G401.6 (cell line): ENCODE measurements at regions not wholly inside any gene's neighbourhood (a gene's known extent, or its start where the extent isn't known, plus 50 kb on each side); places are given as distances from the start of the nearest gene placed in this dataset.

Source experiments
- FAIRE-seq: peaks from 2 replicates; lab custom pipeline; 2012; peaks lifted over from hg19 to GRCh38; lab: Jason Lieb, UNC

DNA sequence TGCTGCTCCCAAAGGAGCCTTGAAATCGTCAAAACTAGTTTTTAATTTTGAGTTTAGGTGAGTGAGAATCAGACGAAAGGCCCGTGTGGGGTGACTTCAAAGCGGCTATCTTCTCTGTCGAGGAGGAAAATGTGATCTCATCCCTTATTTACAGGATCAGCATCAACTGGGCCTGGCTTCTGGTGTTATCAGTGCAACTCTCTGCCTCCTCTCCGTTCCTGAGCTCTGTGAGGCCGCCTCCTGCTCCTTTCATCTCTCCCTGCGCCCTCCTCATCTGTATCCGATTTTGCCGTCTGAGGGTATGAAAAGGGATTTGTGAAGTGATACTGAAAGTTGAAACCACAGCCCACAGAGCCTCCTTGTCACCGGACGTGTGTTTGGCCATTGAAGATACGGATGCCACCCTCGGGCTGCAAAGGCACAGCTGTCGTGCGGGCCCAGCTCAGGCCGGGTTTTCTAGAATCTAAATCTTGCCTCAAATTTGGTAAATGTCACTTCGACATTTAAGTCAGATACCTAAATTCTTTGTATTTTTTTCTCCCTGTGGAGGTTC, 408.7 kb upstream of the ADARB2 start:
- FAIRE-seq = no peak

GRCh38 chr10:2145491-2145890, 408.2 kb upstream of the ADARB2 start:
- no peak for FAIRE-seq

- no peak for FAIRE-seq
Observed at GRCh38 chr10:2144584-2144983, 407.3 kb upstream of the ADARB2 start.

DNA sequence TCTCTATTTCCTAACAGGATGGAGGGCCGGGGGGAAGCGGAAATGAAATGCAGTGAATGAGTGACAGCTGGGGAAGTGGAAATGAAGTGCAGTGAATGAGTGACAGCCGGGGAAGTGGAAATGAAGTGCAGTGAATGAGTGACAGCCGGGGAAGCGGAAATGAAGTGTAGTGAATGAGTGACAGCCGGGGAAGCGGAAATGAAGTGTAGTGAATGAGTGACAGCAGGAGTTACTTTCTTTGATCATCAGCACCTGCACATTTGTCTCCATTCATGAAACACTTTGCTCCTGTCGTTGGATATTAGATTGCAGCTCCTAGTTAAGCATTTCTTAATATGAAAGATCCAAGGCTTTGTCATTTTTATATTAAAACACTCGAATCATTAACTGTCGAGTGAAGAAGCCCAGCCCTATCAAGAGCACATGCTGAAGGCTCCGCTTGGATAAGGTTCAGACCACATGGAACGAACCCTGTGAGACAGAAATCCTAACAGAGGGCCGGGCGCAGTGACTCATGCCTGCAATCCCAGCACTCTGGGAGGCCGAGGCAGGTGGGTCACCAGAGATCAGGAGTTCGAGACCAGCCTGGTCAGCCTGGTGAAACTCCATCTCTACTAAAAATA, 406.0 kb upstream of the ADARB2 start:
- no peak for FAIRE-seq

DNA sequence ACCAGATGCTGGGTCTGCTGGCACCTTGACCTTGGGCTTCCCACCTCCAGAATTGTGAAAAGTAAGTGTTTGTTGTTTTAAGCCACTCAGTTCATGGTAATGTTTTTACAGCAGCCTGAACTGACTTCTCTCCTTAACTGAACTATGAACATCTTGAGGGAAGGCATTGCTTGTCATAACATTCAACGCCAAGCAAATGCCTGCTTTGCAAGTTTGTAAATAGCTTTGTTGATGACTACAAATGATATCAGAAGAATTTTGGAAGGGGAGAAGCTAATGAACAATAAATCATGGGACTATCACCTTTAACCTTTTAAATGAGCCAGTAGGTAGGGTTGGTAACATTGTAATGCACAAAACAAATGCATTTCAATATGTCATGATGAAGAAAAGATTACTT, 402.4 kb upstream of the ADARB2 start:
- FAIRE-seq = no peak

GRCh38 chr10:2137549-2138174, 400.3 kb upstream of the ADARB2 start:
- no peak for FAIRE-seq

DNA sequence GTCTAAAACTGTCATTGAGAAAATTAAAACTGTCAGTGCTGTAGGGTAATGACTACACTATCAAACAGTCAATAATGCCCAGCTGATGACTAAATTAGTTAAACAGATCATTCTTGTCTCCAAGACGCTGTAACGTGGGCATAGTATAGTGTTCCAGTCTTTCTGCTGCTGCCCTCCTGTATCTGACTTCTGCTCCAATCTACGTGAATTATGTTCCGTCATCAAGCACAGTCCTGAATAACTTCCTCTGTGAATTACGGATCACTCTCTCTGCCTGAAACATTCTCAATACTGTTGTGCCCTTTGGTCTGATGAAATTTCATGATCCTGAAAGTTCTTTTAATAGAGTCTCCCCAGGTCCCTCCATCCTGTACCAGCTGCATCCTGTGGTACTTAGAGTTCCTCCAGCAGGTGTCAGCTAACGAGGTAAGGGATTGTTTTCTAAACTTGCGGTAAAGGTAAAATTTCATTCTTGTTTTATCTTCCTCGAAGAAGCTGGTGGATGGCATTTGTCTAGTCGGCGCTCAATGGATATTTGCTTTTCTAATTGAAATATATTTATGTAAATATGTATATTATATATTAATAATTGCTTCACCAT, 393.5 kb upstream of the ADARB2 start:
- FAIRE-seq = no peak

DNA sequence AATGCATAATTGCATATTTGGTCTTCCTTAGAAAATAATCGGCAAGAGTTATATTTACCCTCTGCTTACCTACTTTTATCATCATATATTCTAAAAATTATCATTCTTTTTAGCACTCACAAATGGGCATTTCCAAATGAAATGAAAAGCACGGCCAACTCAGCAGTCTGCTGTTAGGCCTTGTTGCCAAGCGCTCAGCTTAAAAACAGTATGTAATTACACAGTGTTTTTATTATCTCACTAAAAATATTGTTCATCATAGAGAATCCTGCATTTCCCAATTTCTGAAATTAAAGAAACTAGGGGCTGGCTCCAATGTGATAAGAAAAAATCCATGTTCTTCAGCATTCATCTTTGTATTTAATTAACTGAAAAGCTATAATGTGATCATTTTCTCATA, 391.7 kb upstream of the ADARB2 start:
- FAIRE-seq = no peak

GRCh38 chr10:2124135-2124534, 386.8 kb upstream of the ADARB2 start:
- FAIRE-seq = no peak

DNA sequence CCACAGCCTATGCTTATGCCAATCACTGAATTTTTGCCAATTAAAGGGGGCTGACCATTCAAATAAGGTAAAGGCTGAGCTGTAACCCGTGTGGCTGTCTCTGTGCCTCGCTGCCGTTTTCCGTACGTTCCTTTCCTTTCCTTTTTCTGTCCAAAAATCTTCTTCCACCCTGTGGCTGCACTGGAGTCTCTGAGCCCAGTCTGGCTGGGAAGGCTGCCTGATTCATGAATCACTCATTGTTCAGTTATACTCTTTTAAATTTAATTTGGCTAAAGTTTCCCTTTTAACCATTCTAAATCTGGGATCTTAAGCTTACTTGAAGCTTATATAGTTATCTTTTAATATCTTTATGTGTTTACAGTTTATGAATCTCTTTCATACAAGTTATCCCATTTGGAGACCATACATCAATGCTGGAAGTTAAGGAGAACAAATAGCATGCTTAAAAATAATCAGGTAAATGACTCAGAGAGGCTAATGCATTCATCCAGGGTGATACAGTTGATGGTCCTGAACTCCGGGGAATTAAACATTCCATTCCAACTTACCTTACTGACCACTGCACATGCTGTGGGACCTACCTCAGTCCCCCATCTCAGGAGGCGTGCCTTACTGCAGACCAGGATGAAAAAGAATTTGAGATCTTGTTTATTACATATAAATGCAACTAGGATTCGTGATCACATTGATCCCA, 385.3 kb upstream of the ADARB2 start:
- FAIRE-seq = no peak

DNA sequence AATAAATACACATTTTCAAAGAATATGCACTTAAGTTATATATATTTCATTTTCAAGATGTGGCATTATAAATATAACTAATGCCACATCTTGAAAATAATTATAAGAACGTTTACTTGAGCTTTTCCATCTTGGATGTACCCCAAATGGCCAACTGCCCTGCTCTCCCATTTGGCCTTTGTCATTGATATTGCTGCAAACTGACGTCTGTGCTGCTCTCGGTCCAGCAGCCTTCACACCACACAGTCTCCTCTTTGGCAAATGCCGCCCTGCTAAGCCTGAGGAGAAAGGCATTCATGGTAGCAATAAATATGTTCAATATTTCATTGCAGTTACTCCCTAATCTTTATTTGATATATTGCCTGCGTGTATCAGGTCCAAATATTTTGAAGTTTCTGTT, 384.6 kb upstream of the ADARB2 start:
- FAIRE-seq = no peak

- no peak for FAIRE-seq
Observed at GRCh38 chr10:2121315-2121714, 384.0 kb upstream of the ADARB2 start.

DNA sequence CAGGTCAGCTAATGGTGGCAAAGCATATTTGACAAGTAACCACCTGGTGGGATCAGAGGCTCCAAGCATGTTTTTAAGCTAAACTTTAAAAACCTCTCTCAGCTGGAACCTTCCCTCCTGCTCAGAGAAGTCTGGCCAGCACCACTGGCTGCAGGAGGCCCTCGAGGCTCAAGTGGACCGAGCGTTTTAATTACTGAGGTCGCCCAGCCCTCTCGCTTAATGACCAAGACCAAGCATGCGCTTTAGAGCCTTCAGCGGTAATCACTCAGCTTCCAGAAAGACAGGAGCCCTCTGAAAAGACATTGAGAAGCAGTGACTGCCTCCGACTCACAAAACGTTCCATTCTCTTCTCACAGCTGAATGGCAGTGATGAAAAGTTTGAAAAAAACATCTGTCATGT, 383.4 kb upstream of the ADARB2 start:
- no peak for FAIRE-seq

- no peak for FAIRE-seq
Observed at GRCh38 chr10:2119316-2119715, 382.0 kb upstream of the ADARB2 start.

DNA sequence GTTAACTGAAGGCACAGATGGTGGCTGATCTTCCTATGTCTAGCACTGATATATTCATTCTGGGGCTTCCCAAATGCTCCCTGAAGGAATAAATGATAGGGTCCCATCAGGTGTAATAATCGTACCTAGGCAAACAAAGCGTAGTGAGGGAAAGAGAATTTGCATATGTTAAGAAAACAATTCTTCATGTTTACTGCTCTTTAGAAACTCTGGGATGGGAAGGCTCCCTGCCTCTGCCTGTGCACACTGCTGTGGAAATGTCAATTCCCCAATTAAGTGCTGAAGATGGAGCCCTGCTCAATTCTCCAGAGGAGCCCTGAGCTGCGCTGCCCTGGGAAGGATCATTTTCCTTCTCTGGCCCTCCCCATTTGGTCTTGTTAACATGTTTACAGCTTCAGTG, 380.9 kb upstream of the ADARB2 start:
- no peak for FAIRE-seq

DNA sequence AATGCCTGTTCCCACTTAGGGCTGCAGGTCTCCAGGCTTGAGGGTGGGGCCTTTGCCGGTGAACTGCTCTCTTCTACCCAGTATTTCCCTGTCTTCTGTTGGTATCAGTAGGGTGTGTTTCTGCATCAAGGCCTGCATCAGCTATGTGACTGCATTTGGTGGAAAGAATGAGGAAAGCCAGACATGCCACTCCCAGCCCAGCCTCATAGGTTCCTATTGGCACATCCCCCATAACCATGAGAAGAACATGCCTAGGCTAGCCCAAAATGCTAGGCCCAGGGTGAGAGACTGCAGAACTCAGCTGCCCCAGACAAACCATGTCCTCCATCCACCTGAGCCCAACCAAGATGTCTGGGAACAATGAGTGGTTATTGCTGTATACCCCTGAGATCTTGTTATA, 380.3 kb upstream of the ADARB2 start:
- no peak for FAIRE-seq

DNA sequence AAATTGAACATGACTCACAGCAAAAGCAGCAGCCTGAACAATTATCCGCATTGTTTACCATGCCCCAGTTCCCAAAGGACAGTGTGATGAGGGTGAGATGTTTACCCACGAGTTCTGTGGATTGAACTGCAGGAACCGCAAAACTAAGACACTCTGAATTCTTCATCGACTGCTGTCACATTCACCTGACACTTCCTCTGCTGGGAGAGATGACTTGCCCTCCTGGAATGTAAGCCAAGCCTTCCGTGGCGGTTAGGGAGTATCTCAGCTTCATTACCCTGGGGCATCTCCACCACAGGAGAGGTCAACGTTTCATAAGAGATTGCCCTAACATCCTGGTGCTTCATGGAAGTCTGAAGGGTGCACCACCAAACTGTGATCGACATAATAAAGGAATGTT, 374.6 kb upstream of the ADARB2 start:
- no peak for FAIRE-seq

DNA sequence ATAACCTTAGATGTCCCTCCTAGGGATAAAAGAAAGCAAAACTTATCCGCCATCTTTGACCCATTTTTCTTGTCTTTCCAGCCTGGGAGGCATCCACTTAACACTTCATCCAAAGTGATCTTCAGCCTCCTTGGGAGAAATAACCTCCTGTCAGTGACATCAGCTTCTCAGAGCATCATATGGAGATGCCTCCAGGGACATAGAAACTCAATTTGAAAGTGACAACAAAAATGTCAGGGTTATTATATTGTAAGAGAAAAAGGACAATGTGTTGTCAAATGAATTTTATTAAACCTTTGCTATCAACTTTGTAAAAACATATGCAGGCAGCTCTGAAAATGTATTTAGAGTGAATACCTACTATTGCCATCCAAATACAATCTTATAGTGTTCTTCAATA, 371.2 kb upstream of the ADARB2 start:
- no peak for FAIRE-seq

DNA sequence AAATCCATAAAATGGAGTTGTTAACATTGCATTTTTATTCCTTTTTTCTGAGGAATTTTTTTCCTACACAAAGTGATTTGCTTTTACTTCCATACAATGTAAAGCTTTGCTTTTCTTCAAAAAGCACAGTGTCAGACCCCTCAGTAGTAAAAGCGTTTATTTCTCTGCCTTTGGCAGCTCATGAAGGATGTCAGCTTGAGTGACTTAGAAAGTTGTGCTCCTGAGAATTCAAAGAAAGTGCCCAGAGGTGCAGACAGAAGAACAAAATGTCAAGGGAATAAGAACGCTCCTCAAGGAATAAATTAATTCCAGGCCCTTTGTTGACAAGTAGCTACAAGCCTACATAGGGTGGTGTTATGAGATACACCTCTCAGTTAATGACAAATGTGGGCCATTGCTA, 369.3 kb upstream of the ADARB2 start:
- no peak for FAIRE-seq

DNA sequence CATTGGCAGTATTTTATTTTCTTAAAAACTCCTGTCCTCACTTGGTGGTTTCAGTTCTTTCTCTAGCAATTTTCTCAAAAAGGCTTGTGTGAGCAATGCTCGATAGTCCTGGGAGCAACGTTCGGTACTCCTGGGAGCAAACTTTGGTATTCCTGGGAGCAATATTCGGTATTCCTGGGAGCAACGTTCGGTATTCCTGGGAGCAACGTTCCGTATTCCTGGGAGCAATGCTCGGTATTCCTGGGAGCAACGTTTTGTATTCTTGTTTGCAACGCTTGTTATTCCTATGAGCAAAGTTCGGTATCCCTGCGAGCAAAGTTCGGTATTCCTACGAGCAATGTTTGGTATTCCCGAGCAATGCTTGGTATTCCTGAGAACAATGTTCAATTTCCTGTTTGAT, 362.0 kb upstream of the ADARB2 start:
- no peak for FAIRE-seq

DNA sequence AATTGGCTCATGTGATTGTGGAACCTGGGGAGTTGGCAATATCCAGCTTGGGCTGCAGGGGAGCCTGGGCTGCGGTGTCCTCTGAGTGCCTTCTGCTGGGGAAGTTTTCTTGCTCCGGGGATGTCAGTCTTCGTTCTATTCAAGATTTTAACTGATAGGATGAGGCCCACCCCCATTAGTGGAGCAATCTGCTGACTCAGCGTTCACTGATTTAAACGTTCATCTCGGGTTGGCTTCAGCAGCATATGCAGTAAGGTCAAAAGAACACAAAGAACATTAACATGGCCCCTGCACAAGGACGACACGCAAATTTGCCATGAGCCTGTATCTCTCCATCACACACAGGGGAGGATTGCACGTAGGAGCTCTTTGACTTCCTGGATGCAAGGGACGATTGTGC, 360.6 kb upstream of the ADARB2 start:
- no peak for FAIRE-seq

DNA sequence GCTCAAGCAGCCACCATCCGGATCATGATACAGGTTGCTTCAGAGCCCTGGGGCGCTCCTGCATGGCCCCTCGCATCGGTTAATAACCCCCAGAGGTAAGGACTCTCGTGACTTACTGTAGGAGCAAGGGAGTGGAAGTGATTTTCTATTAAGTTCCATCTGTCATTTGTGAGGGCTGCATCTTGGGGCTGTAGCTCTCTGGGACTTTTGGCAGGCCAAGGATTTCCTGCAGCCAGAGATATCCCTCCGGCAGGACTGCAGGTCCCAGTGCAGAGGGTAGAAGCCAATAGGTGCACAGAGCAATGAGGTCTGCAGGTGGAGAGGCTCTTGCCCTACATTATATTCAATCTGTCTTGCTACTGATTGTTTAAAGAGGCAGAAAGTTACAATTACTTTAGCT, 356.8 kb upstream of the ADARB2 start:
- no peak for FAIRE-seq

- no peak for FAIRE-seq
Observed at GRCh38 chr10:2083591-2083990, 346.3 kb upstream of the ADARB2 start.
